Neural cell (in vitro differentiated cells): ENCODE measurements at regions not wholly inside any gene's neighbourhood (a gene's known extent, or its start where the extent isn't known, plus 50 kb on each side); places are given as distances from the start of the nearest gene placed in this dataset.

Experiments used
- H2AFZ ChIP-seq: fragments of 200-600, 300-800 bp; sonication (generic), shearing (Covaris generic); 2 replicates; pipeline ENCODE4 v1.6.0; 2014; ENCODE audit warnings: low read depth, mild to moderate bottlenecking, antibody characterized with exemption, low read length, moderate library complexity
- H3F3A ChIP-seq: fragments of 200-600 bp; shearing (Covaris generic); 2 replicates; pipeline ENCODE4 v1.6.1; 2016; ENCODE audit warnings: mild to moderate bottlenecking, moderate library complexity, mixed read lengths, antibody characterized with exemption, low read length; ENCODE audit not compliant: insufficient read depth, poor library complexity, severe bottlenecking
- H3K27ac ChIP-seq: fragments of 200-600, 300-800 bp; sonication (generic), shearing (Covaris generic); 2 replicates; pipeline ENCODE4 v1.5.1; 2014; ENCODE audit warnings: mild to moderate bottlenecking, low read length, moderate library complexity
- H3K27me3 ChIP-seq: fragments of 300-800, 200-600 bp; sonication (generic), shearing (Covaris generic); 2 replicates; pipeline ENCODE4 v1.6.0; 2014; ENCODE audit warnings: mild to moderate bottlenecking, low read depth, low read length, moderate library complexity; ENCODE audit not compliant: insufficient read depth
- H3K36me3 ChIP-seq: fragments of 300-800, 200-600 bp; sonication (generic), shearing (Covaris generic); 2 replicates; pipeline ENCODE4 v1.5.1; 2014; ENCODE audit warnings: mild to moderate bottlenecking, antibody characterized with exemption, low read length, moderate library complexity; ENCODE audit not compliant: insufficient read depth
- H3K4me2 ChIP-seq: fragments of 300-800, 200-600 bp; sonication (generic), shearing (Covaris generic); 2 replicates; pipeline ENCODE4 v1.6.0; 2014; ENCODE audit warnings: mild to moderate bottlenecking, low read length
- H3K4me3 ChIP-seq: fragments of 300-800, 200-600 bp; sonication (generic), shearing (Covaris generic); 2 replicates; pipeline ENCODE4 v1.5.1; 2014; ENCODE audit warnings: mild to moderate bottlenecking, low read length, moderate library complexity
- H3K79me2 ChIP-seq: fragments of 200-600 bp; shearing (Covaris generic); replicated peaks from 2 replicates; pipeline ENCODE4 v1.6.0; 2014; ENCODE audit warnings: mild to moderate bottlenecking, low read length, moderate library complexity; ENCODE audit not compliant: insufficient read depth
- H3K9ac ChIP-seq: fragments of 300-800, 200-600 bp; sonication (generic), shearing (Covaris generic); 2 replicates; pipeline ENCODE4 v1.6.1; 2016; ENCODE audit warnings: mild to moderate bottlenecking, low read length, mixed read lengths
- H3K9me2 ChIP-seq: fragments of 200-600 bp; shearing (Covaris generic); 2 replicates; pipeline ENCODE4 v1.6.1; 2016; ENCODE audit warnings: mild to moderate bottlenecking, low read length, mixed read lengths; ENCODE audit not compliant: insufficient read depth
- H3K9me3 ChIP-seq: fragments of 200-600, 300-800 bp; sonication (generic), shearing (Covaris generic); 2 replicates; pipeline ENCODE4 v1.6.1; 2016; ENCODE audit warnings: mild to moderate bottlenecking, mixed run types, low read length, moderate library complexity, mixed read lengths
- H4K20me1 ChIP-seq: fragments of 200-600 bp; shearing (Covaris generic); 2 replicates; pipeline ENCODE4 v1.6.1; 2016; ENCODE audit warnings: mild to moderate bottlenecking, mixed run types; ENCODE audit not compliant: insufficient read depth
- EP300 ChIP-seq: fragments of 450-650 bp; conservative IDR thresholded peaks from 2 replicates; pipeline ENCODE4 v1.6.1; 2014; ENCODE audit warnings: antibody characterized with exemption, mild to moderate bottlenecking, moderate library complexity; ENCODE audit not compliant: poor library complexity, severe bottlenecking
- EZH2 ChIP-seq: fragments of 200-600, 300-800 bp; shearing (Covaris generic), sonication (generic); IDR thresholded peaks from 2 replicates; pipeline ENCODE4 v1.6.1; 2014; ENCODE audit warnings: antibody characterized with exemption, low read length, borderline replicate concordance, mild to moderate bottlenecking; ENCODE audit not compliant: insufficient read depth, poor library complexity, severe bottlenecking
- MXI1 ChIP-seq: fragments of 450-650 bp; conservative IDR thresholded peaks from 2 replicates; pipeline ENCODE4 v1.6.1; 2014; ENCODE audit warnings: antibody characterized with exemption, mild to moderate bottlenecking; ENCODE audit not compliant: poor library complexity, severe bottlenecking
- RAD21 ChIP-seq: fragments of 450-650 bp; conservative IDR thresholded peaks from 2 replicates; pipeline ENCODE4 v1.6.1; 2014; ENCODE audit warnings: antibody characterized with exemption, mild to moderate bottlenecking, moderate library complexity
- SMC3 ChIP-seq: fragments of 450-650 bp; conservative IDR thresholded peaks from 2 replicates; pipeline ENCODE4 v1.6.1; 2014; ENCODE audit warnings: antibody characterized with exemption, mild to moderate bottlenecking, moderate library complexity; ENCODE audit not compliant: poor library complexity
- TF ChIP-seq, protein P1 (sequence below): IDR thresholded peaks from 2 replicates; pipeline ENCODE4 v1.6.1; 2012; ENCODE audit warnings: borderline replicate concordance
- TF ChIP-seq, protein P2 (sequence below): fragments of 450-650 bp; IDR thresholded peaks from 2 replicates; pipeline ENCODE4 v1.5.1; 2014; ENCODE audit warnings: antibody characterized with exemption, mild to moderate bottlenecking, moderate library complexity; ENCODE audit not compliant: poor library complexity, severe bottlenecking

DNA sequence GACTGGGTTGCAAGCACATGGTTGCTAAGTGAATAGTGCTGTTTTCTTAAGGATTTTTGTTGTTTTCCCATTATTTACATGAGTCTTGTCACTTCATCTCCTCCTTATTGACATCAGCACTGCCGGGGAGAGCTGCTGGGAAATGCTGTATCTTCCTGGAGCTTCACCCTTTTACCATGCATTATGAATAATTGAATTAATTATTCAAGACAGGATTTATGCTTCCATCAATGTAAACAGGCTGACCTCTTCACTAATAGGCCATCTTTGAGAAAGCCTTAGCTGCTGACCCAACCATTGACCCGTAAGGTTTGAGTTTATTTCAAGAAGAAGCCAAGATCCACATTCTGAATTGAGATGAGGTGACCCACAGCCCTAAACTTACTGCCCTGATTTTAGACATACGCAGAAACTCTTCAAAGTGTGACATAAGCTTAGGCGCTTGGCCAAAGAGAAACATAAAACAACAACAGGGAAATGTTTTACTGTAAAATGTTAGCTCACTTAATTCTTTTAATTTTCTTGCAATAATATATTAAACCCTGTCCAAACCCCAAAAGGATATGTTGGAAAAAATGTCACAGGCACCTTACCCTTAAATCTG is 365.5 kb upstream of the SYT4 start:
- Histone ChIP-seq H2AFZ (no peak overlapping the region), H3K9ac (no peak overlapping the region), H3K79me2 (no peaks in the 10 kb centered on the region), H3K27me3 (no peaks in the 10 kb centered on the region), H3K27ac (no peak overlapping the region), H3F3A (no peaks in the 10 kb centered on the region), H3K9me3 (no peaks in the 10 kb centered on the region), H3K36me3 (no peaks in the 10 kb centered on the region), H4K20me1 (no peaks in the 10 kb centered on the region), H3K4me2 (no peak overlapping the region), H3K4me3 (no peak overlapping the region), H3K9me2 (no peaks in the 10 kb centered on the region)
- TF ChIP-seq EP300, result no peak
- TF ChIP-seq EZH2, result no peak
- TF ChIP-seq, protein P1, sequence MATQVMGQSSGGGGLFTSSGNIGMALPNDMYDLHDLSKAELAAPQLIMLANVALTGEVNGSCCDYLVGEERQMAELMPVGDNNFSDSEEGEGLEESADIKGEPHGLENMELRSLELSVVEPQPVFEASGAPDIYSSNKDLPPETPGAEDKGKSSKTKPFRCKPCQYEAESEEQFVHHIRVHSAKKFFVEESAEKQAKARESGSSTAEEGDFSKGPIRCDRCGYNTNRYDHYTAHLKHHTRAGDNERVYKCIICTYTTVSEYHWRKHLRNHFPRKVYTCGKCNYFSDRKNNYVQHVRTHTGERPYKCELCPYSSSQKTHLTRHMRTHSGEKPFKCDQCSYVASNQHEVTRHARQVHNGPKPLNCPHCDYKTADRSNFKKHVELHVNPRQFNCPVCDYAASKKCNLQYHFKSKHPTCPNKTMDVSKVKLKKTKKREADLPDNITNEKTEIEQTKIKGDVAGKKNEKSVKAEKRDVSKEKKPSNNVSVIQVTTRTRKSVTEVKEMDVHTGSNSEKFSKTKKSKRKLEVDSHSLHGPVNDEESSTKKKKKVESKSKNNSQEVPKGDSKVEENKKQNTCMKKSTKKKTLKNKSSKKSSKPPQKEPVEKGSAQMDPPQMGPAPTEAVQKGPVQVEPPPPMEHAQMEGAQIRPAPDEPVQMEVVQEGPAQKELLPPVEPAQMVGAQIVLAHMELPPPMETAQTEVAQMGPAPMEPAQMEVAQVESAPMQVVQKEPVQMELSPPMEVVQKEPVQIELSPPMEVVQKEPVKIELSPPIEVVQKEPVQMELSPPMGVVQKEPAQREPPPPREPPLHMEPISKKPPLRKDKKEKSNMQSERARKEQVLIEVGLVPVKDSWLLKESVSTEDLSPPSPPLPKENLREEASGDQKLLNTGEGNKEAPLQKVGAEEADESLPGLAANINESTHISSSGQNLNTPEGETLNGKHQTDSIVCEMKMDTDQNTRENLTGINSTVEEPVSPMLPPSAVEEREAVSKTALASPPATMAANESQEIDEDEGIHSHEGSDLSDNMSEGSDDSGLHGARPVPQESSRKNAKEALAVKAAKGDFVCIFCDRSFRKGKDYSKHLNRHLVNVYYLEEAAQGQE, result no peak
- TF ChIP-seq, protein P2, sequence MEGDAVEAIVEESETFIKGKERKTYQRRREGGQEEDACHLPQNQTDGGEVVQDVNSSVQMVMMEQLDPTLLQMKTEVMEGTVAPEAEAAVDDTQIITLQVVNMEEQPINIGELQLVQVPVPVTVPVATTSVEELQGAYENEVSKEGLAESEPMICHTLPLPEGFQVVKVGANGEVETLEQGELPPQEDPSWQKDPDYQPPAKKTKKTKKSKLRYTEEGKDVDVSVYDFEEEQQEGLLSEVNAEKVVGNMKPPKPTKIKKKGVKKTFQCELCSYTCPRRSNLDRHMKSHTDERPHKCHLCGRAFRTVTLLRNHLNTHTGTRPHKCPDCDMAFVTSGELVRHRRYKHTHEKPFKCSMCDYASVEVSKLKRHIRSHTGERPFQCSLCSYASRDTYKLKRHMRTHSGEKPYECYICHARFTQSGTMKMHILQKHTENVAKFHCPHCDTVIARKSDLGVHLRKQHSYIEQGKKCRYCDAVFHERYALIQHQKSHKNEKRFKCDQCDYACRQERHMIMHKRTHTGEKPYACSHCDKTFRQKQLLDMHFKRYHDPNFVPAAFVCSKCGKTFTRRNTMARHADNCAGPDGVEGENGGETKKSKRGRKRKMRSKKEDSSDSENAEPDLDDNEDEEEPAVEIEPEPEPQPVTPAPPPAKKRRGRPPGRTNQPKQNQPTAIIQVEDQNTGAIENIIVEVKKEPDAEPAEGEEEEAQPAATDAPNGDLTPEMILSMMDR, result no peak
- no peak for TF ChIP-seq RAD21

DNA sequence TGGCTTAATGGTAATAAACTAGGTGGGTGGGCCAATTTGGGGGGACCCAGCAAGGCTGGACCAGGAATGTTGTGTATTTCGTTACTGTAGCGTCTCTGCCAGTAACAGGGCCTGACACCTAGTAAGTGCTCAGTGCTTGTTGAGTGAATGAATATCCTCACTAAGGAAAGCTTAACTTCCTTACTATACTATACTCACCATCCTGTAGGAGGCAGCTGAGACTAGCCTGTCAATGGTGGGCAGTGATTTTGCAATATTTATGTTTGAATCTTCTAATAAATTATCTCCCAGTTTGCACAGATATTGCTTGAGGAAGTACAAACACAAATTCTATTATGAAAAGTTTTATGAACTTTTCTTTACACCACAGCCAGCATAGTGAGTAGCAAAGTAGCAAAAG is 370.7 kb upstream of the SYT4 start:
- TF ChIP-seq, protein P1, result no peak
- TF ChIP-seq EP300 (no peak), SMC3 (no peak), EZH2 (no peak), MXI1 (no peak)
- TF ChIP-seq, protein P2, result no peak
- Histone ChIP-seq H3K4me2 (no peak overlapping the region), H3K4me3 (no peak overlapping the region), H2AFZ (no peak overlapping the region), H3F3A (no peaks in the 10 kb centered on the region), H3K9me3 (no peaks in the 10 kb centered on the region), H3K27ac (no peak overlapping the region), H3K27me3 (no peaks in the 10 kb centered on the region), H3K36me3 (no peaks in the 10 kb centered on the region), H3K9ac (no peak overlapping the region), H4K20me1 (no peaks in the 10 kb centered on the region), H3K9me2 (no peaks in the 10 kb centered on the region), H3K79me2 (no peaks in the 10 kb centered on the region)
